Skin of body (tissue), 1 donor: ENCODE measurements at regions not wholly inside any gene's neighbourhood (a gene's known extent, or its start where the extent isn't known, plus 50 kb on each side); places are given as distances from the start of the nearest gene placed in this dataset.

Experiments
- DNase-seq: peaks from one replicate; lab custom pipeline; 2025; lab: John Stamatoyannopoulos, UW

- DNase-seq: no peak
Measured at GRCh38 chr6:44016131-44016870, 111.0 kb downstream of the MRPL14 start.

GRCh38 chr6:44012078-44012493 is 115.2 kb downstream of the MRPL14 start:
- DNase-seq: no peak

- DNase-seq: no peak
Measured at GRCh38 chr6:44011350-44011920, 115.8 kb downstream of the MRPL14 start.

GRCh38 chr6:44010411-44011349 is 116.6 kb downstream of the MRPL14 start:
- DNase-seq: no peak

DNA sequence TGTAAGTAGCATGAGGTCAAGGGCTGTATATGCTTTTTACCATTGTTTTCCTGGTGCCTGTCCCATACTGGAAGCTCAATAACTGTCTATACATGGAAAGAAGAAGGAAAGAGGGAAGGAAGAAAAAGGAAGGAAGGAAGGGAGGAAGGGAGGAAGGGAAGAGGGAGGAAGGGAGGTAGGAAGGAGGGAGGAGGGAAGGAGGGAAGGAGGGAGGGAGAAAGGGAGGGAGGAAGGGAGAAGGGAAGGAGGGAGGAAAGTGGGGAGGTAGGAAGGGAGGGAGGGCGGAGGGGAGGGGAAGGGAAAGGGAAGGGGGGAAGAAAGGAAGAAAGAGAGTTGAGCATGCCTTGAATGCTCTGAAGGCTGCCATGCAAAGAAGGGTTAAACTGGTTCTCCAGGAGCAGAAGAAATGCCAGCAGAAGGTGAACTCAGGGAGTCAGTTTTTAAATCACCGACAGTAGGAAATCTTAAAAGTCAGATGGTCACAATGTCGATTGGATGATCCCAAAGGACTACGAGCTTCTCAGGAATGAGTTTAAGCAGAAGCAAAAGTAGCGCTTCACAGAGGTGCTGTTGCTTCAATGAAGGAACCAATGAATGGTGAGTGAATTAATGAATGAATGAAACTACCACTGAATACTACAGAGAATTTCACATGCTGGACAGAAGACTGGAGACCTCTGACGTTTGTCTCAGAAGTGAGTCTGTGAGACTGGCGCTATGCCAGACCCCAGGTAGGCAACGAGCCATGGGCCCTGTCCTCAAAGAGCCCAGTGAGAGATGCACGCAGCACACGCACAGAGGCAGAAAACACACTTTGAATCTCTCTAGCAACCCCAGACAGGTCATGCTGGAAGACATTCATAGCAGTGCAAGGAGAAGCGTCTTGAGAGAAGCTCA is 117.6 kb downstream of the MRPL14 start:
- no peak for DNase-seq

DNA sequence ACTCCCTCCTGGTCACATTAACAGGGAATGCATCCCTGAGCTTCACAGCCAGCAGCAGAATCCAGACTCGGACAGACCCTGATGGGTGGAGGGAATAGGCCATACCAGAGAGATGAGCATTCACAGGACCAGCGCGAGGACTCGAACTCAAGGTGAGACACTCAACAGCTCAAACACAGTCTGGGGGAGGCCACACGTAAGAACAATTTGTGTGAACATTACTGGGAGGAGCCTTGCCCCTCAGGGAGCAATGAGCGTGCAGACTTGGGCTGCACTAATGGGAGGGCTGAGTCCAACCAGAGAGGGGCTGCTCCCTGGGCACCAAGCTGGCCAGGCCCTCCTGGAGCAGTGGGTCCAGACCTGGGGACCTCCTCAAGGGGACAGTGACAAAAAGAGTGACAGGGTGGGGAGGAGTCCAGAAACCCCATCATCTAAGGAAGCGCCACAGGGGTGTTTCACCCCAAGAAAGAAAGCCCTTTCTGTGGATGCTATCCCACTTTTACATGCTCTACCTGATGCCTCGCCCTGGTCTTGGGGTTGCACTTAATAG is 118.4 kb downstream of the MRPL14 start:
- DNase-seq: no peak

GRCh38 chr6:44007818-44008621 is 119.2 kb downstream of the MRPL14 start:
- no peak for DNase-seq

- DNase-seq: no peak
Measured at GRCh38 chr6:44006872-44007303, 120.4 kb downstream of the MRPL14 start.

GRCh38 chr6:44006123-44006871 is 121.0 kb downstream of the MRPL14 start:
- DNase-seq: no peak

- no peak for DNase-seq
Measured at GRCh38 chr6:44005507-44005903, 121.7 kb downstream of the MRPL14 start.

DNA sequence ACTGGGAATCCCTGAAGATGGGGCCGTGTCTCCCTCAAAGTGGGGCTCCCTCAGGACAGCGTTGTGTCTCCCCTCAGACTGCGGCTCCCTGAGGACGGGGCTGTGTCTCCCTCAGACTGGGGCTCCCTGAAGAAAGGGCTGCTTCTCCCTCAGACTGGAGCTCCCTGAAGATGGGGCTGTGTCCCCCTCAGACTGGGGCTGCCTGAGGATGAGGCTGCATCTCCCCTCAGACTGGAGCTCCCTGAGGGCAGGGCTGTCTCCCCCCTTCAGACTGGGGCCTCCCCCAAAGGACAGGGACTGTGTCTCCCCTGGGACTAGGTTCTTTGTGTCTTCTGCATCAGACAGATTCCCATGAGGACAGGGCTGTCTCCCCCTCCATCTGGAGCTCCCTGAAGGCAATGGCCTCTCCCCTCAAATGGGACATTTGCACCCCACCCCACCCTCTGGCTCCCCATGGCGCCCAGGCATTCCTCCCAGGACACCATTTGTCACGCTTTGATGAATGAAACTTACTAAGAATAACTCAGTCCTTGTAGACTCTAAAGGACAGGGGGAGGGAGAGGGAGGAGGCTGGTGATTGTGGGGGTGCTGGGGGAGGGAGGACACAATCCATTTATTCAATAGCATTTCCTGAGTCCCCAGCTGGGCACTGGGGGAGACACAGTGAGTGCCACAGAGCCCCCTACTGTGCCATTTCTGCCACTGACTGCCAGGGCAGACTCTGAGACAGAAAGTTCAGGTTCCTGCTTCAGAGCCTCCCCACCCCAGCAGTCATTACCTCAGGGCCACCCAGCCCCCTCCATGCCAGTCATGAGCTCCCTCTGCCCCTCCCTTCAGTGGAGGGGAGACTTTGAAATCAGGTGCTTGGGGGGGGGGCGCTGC is 122.4 kb downstream of the MRPL14 start:
- DNase-seq: no peak

DNA sequence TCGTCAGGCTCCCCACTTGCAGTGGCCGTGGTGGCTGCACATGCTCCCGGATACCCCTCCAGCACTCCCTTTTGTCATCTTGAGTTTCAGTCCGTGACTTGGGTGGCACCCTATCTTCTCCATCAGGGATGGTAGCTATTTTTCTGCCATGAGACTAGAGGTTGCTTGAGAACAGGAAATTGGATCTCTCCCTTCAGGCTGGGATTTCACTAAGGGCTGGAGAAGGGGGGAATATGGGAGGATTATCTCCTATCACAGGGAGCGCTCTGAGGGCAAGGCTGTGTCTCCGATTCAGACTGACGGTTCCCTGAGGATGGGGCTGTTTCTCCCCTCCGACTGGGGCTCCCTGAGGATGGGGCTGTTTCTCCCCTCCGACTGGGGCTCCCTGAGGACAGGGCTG is 123.1 kb downstream of the MRPL14 start:
- no peak for DNase-seq

DNA sequence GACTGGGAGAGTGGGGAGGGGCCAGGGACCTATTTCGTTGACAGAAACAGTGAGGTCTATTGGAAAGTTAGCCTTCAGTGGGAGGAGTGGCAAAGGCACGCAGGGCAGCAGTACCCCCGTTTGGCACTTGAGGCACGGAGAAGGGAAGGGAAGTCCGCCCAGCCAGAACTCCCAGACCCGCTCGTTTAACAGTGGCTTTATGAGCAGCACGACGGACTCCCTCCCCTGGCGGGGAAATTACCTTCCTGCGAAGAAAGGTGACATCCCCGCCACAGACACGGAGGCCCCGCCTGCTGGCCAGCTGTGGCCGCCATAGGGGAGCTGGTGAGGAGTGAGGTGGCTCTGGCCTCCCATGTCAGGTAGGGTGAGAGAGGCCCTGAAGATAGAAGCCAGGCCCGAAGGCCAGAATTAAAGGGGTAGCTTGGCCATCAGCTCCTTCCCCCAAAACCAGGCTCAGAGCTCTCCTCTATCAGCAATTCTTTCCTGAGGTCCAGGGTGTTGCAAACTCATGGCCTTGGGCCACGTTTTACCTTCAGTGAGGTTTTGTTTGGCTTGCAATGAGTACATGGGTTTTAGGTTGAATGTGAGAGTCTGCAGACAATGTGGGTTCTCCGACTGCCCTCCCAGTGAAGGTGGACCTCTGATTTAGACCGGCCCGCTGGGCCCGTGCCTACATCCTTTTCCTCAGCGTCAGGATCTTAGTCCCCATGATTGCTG is 123.7 kb downstream of the MRPL14 start:
- no peak for DNase-seq

- no peak for DNase-seq
Measured at GRCh38 chr6:44002593-44003344, 124.5 kb downstream of the MRPL14 start.

DNA sequence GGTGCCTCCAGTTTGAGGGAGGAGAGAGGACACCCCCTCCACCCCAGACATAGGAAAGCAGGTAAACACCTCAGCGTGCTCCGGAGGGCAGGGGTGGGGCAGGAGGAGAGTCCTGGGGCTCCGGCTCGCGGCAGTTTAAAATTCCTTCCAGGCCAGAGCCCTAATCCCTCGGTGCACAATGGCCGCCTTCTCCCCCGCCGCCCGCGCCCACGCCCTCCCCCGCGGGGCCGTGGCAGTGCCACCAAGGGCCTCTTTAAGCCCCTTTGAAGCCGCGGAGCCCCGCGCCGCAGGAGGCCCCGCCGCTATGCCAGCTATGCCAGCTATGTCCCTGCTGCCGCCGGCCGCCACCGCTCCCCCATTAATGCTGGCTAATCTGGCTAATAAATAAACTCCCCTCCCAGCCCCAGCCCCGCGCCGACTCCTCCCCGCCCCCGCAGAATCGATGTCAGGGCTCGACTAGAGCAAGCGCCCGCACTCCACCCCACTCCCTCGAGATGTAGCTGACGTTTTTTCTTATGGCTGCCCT is 125.1 kb downstream of the MRPL14 start:
- DNase-seq: no peak

DNA sequence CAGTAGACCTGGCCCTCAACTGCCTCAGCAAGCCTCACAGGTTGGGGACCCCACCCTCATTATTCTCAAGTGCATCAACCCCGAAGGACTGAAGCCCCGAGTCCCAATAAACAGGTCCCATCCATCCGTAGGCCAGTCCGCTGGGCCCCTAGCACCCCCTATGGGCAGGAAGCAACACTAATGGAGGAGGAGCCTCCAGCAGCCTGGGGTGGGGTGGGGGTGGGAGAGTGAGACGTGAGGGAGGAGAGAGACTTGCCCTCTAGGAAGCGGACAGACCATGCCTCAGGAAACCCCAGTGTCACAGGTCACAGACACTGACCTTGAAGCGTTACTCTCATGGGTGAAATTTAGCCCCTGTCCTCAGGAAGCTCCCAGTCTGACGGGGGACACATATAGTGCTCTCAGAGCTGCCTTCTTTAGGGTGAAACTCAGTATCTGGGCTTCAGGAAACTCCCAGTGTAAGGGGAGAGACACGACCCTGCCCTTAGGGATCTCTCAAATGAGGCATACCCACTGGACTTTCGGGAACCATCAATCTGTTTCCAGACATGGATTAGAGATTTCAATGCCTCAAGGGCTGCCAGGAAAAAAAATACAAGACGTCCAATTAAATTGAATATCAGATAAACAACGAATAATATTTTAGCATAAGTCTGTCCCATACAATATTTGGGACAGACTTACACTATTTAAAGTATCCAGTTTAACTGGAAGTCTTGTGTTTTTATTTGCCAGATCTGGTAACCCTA is 125.8 kb downstream of the MRPL14 start:
- DNase-seq: no peak
